ENCODE measurements at regions not wholly inside any gene's neighbourhood (a gene's known extent, or its start where the extent isn't known, plus 50 kb on each side); places are given as distances from the start of the nearest gene placed in this dataset.

GRCh38 chr18:54069729-54070128 lies 154.7 kb downstream of the MBD2 start:
- peaks cover 4% of the 10 kb centered on the region for H3K27me3 Mint-ChIP-seq
- ChIA-PET CTCF (no interaction called here), POLR2A (no interaction called here)
- ATAC-seq (ENCODE audit: low read depth) (no peak), DNase-seq (no peak)
- TF ChIP-seq EZH2 (IDR thresholded peaks at IDR 0.05; ENCODE audit: borderline replicate concordance, insufficient read depth, low read depth, low read length, poor library complexity, severe bottlenecking), result no peak
- TF ChIP-seq, protein P1, sequence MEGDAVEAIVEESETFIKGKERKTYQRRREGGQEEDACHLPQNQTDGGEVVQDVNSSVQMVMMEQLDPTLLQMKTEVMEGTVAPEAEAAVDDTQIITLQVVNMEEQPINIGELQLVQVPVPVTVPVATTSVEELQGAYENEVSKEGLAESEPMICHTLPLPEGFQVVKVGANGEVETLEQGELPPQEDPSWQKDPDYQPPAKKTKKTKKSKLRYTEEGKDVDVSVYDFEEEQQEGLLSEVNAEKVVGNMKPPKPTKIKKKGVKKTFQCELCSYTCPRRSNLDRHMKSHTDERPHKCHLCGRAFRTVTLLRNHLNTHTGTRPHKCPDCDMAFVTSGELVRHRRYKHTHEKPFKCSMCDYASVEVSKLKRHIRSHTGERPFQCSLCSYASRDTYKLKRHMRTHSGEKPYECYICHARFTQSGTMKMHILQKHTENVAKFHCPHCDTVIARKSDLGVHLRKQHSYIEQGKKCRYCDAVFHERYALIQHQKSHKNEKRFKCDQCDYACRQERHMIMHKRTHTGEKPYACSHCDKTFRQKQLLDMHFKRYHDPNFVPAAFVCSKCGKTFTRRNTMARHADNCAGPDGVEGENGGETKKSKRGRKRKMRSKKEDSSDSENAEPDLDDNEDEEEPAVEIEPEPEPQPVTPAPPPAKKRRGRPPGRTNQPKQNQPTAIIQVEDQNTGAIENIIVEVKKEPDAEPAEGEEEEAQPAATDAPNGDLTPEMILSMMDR (IDR thresholded peaks at IDR 0.05), result no peak
- Histone ChIP-seq H3K36me3 (replicated peaks in 1 of 2; ENCODE audit: control extremely low read depth in 1 of 2, control insufficient read depth in 1 of 2, extremely low read depth in 1 of 2, insufficient read depth in 2 of 2, low read length in 1 of 2) (no peaks in the 10 kb centered on the region), H2AFZ (ENCODE audit: insufficient read depth, low read depth, low read length, poor library complexity, severe bottlenecking) (no peak overlapping the region), H3K9me3 (ENCODE audit: control extremely low read depth in 1 of 3, control insufficient read depth in 2 of 3, insufficient read depth in 1 of 3, low read length in 2 of 3) (no peaks in the 10 kb centered on the region), H3K4me3 (ENCODE audit: control extremely low read depth in 1 of 5, extremely low read depth in 1 of 5, insufficient read depth in 1 of 5, low read depth in 2 of 5, low read length in 4 of 5) (no peak overlapping the region), H3K79me2 (ENCODE audit: control insufficient read depth, insufficient read depth, low read length) (no peaks in the 10 kb centered on the region), H3K4me1 (ENCODE audit: control insufficient read depth in 2 of 2, insufficient read depth in 2 of 2, low read length in 2 of 2) (no peaks in the 10 kb centered on the region), H4K20me1 (ENCODE audit: control insufficient read depth, insufficient read depth, low read length, poor library complexity, severe bottlenecking) (no peaks in the 10 kb centered on the region), H3K9ac (ENCODE audit: low read length) (no peak overlapping the region), H3K27me3 (replicated peaks in 1 of 4; ENCODE audit: control extremely low read depth in 1 of 4, control insufficient read depth in 3 of 4, insufficient read depth in 4 of 4, low read length in 3 of 4) (no peaks in the 10 kb centered on the region), H3K4me2 (replicated peaks; ENCODE audit: low read depth, low read length, poor library complexity, severe bottlenecking) (no peak overlapping the region), H3K27ac (ENCODE audit: low read length in 2 of 2) (no peak overlapping the region)
- 30% methylated on average over 1 of the region's 1 CpG for WGBS (ENCODE audit: insufficient coverage)
- H3K9me3 Mint-ChIP-seq (ENCODE audit: insufficient read depth), result no peaks in the 10 kb centered on the region
- no peaks in the 10 kb centered on the region for H3K4me1 Mint-ChIP-seq
- no peak overlapping the region for H3K27ac Mint-ChIP-seq
- no peak overlapping the region for H3K4me3 Mint-ChIP-seq
- intact Hi-C loops (cut with micrococcal nuclease), result no loop called here

DNA sequence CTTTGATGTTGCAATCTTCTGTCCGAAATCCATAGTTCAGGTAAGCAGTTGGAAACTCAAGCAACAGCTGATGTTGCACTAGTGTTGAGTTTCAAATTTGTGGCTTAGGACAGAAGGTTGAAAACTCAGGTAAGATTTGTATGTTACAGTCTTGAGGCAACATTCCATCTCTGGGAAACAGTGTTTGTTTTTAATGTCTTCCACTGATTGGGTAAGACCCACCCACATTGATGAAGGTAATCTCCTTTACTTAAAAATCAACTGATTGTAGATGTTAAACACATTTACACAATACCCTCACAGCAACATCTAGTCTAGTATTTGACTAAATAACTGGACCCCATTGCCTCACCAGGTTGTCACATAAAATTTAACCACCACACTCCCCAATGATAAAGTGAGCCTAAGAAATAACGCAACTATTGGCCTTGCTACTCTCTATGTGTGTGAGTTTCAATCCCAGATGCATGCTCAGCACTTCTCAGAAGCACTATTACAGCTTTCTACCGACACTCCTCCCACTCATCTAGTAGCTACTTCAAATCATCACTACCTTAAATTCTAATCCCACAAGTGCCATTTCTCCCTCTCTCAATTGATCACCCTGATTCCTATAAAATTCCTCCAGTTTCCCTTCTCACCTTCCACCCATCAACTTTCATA lies 164.0 kb downstream of the MBD2 start:
- TF ChIP-seq EZH2 (IDR thresholded peaks at IDR 0.05; ENCODE audit: borderline replicate concordance, insufficient read depth, low read depth, low read length, poor library complexity, severe bottlenecking), result no peak
- TF ChIP-seq, protein P1 (IDR thresholded peaks at IDR 0.05), result no peak
- no peak overlapping the region for H3K27ac ChIP-seq (ENCODE audit: low read length in 2 of 2)
- no peaks in the 10 kb centered on the region for H4K20me1 ChIP-seq (ENCODE audit: control insufficient read depth, insufficient read depth, low read length, poor library complexity, severe bottlenecking)
- Mint-ChIP-seq H3K4me1 (no peaks in the 10 kb centered on the region), H3K27ac (no peak overlapping the region), H3K4me3 (no peak overlapping the region), H3K9me3 (ENCODE audit: insufficient read depth) (no peaks in the 10 kb centered on the region), H3K27me3 (peaks cover 31% of the 10 kb centered on the region)
- DNase-seq (no peak), ATAC-seq (ENCODE audit: low read depth) (no peak)
- peaks cover 0 to 3% (median 0%) of the 10 kb centered on the region in 4 experiments for H3K27me3 ChIP-seq (replicated peaks in 1 of 4; ENCODE audit: control extremely low read depth in 1 of 4, control insufficient read depth in 3 of 4, insufficient read depth in 4 of 4, low read length in 3 of 4)
- no peak overlapping the region for H3K4me2 ChIP-seq (replicated peaks; ENCODE audit: low read depth, low read length, poor library complexity, severe bottlenecking)
- H3K4me1 ChIP-seq (ENCODE audit: control insufficient read depth in 2 of 2, insufficient read depth in 2 of 2, low read length in 2 of 2), result no peaks in the 10 kb centered on the region
- H2AFZ ChIP-seq (ENCODE audit: insufficient read depth, low read depth, low read length, poor library complexity, severe bottlenecking), result no peak overlapping the region
- ChIA-PET CTCF (no interaction called here), POLR2A (no interaction called here)
- 86% methylated on average over 3 of the region's 3 CpGs for WGBS (ENCODE audit: insufficient coverage)
- no peak overlapping the region for H3K4me3 ChIP-seq (ENCODE audit: control extremely low read depth in 1 of 5, extremely low read depth in 1 of 5, insufficient read depth in 1 of 5, low read depth in 2 of 5, low read length in 4 of 5)
- no peaks in the 10 kb centered on the region for H3K79me2 ChIP-seq (ENCODE audit: control insufficient read depth, insufficient read depth, low read length)
- intact Hi-C loops (cut with micrococcal nuclease), result no loop called here
- no peaks in the 10 kb centered on the region for H3K36me3 ChIP-seq (replicated peaks in 1 of 2; ENCODE audit: control extremely low read depth in 1 of 2, control insufficient read depth in 1 of 2, extremely low read depth in 1 of 2, insufficient read depth in 2 of 2, low read length in 1 of 2)
- H3K9me3 ChIP-seq (ENCODE audit: control extremely low read depth in 1 of 3, control insufficient read depth in 2 of 3, insufficient read depth in 1 of 3, low read length in 2 of 3), result no peaks in the 10 kb centered on the region
- no peak overlapping the region for H3K9ac ChIP-seq (ENCODE audit: low read length)

Data from B cell (primary cell).